ENCODE measurements at regions not wholly inside any gene's neighbourhood (a gene's known extent, or its start where the extent isn't known, plus 50 kb on each side); places are given as distances from the start of the nearest gene placed in this dataset.

GRCh38 chr2:129821445-129821844, 158.0 kb upstream of the RAB6C start:
- Histone ChIP-seq H3K9me3 (ENCODE audit: control insufficient read depth, insufficient read depth, low read depth, low read length) (no peaks in the 10 kb centered on the region), H3K9ac (ENCODE audit: insufficient read depth, low read length) (no peak overlapping the region), H3K79me2 (ENCODE audit: control insufficient read depth, insufficient read depth, low read length) (no peaks in the 10 kb centered on the region), H3K4me3 (replicated peaks in 1 of 4; ENCODE audit: control extremely low read depth in 1 of 4, insufficient read depth in 1 of 4, low read depth in 3 of 4, low read length in 4 of 4) (no peak overlapping the region), H3K27me3 (ENCODE audit: control insufficient read depth, insufficient read depth, low read length) (no peaks in the 10 kb centered on the region), H3K4me2 (ENCODE audit: extremely low read depth, insufficient read depth, low read length) (no peak overlapping the region), H3K27ac (ENCODE audit: insufficient read depth, low read length) (no peak overlapping the region), H2AFZ (ENCODE audit: low read length) (no peak overlapping the region), H3K4me1 (ENCODE audit: control insufficient read depth, extremely low read depth, insufficient read depth, low read length) (no peaks in the 10 kb centered on the region), H4K20me1 (ENCODE audit: control insufficient read depth, extremely low read depth, insufficient read depth, low read length) (no peaks in the 10 kb centered on the region), H3K36me3 (ENCODE audit: control insufficient read depth, insufficient read depth, low read length) (no peaks in the 10 kb centered on the region)
- TF ChIP-seq EZH2 (IDR thresholded peaks at IDR 0.05; ENCODE audit: low read length, missing control alignments) = no peak
- TF ChIP-seq, protein P1, sequence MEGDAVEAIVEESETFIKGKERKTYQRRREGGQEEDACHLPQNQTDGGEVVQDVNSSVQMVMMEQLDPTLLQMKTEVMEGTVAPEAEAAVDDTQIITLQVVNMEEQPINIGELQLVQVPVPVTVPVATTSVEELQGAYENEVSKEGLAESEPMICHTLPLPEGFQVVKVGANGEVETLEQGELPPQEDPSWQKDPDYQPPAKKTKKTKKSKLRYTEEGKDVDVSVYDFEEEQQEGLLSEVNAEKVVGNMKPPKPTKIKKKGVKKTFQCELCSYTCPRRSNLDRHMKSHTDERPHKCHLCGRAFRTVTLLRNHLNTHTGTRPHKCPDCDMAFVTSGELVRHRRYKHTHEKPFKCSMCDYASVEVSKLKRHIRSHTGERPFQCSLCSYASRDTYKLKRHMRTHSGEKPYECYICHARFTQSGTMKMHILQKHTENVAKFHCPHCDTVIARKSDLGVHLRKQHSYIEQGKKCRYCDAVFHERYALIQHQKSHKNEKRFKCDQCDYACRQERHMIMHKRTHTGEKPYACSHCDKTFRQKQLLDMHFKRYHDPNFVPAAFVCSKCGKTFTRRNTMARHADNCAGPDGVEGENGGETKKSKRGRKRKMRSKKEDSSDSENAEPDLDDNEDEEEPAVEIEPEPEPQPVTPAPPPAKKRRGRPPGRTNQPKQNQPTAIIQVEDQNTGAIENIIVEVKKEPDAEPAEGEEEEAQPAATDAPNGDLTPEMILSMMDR (conservative IDR thresholded peaks at IDR 0.05 in 1 of 2, IDR thresholded peaks at IDR 0.05 in 1 of 2; ENCODE audit: low read depth in 1 of 2, low read length in 2 of 2) = no peak
- no peak for DNase-seq (ENCODE audit: low read depth in 2 of 2)

DNA sequence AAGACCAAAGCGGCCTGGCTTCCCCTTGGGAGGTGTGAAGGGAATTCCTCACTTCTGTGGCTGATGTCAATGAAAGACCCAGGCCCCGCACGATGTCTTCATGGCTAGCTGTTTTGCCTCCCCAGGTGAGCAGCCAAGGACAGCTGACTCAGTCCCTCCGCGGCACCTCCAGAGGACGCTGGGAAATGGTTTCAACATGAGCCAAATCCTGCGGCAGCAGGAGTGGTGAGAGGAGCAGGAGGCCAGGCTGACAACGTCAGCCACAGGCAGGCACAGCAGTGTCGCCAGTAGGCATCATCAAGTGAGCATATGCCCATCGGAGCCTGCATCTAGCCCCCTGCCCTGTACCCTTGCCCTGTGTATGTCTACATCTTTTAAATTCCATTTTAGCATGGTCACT, 156.4 kb upstream of the RAB6C start:
- no peak for DNase-seq (ENCODE audit: low read depth in 2 of 2)
- Histone ChIP-seq H3K4me1 (ENCODE audit: control insufficient read depth, extremely low read depth, insufficient read depth, low read length) (no peaks in the 10 kb centered on the region), H3K9me3 (ENCODE audit: control insufficient read depth, insufficient read depth, low read depth, low read length) (no peaks in the 10 kb centered on the region), H4K20me1 (ENCODE audit: control insufficient read depth, extremely low read depth, insufficient read depth, low read length) (no peaks in the 10 kb centered on the region), H3K79me2 (ENCODE audit: control insufficient read depth, insufficient read depth, low read length) (no peaks in the 10 kb centered on the region), H2AFZ (ENCODE audit: low read length) (no peak overlapping the region), H3K9ac (ENCODE audit: insufficient read depth, low read length) (no peak overlapping the region), H3K4me3 (replicated peaks in 1 of 4; ENCODE audit: control extremely low read depth in 1 of 4, insufficient read depth in 1 of 4, low read depth in 3 of 4, low read length in 4 of 4) (no peak overlapping the region), H3K27me3 (ENCODE audit: control insufficient read depth, insufficient read depth, low read length) (no peaks in the 10 kb centered on the region), H3K4me2 (ENCODE audit: extremely low read depth, insufficient read depth, low read length) (no peak overlapping the region), H3K36me3 (ENCODE audit: control insufficient read depth, insufficient read depth, low read length) (no peaks in the 10 kb centered on the region), H3K27ac (ENCODE audit: insufficient read depth, low read length) (no peak overlapping the region)
- TF ChIP-seq, protein P1 (conservative IDR thresholded peaks at IDR 0.05 in 1 of 2, IDR thresholded peaks at IDR 0.05 in 1 of 2; ENCODE audit: low read depth in 1 of 2, low read length in 2 of 2) = no peak
- TF ChIP-seq EZH2 (IDR thresholded peaks at IDR 0.05; ENCODE audit: low read length, missing control alignments) = no peak

DNA sequence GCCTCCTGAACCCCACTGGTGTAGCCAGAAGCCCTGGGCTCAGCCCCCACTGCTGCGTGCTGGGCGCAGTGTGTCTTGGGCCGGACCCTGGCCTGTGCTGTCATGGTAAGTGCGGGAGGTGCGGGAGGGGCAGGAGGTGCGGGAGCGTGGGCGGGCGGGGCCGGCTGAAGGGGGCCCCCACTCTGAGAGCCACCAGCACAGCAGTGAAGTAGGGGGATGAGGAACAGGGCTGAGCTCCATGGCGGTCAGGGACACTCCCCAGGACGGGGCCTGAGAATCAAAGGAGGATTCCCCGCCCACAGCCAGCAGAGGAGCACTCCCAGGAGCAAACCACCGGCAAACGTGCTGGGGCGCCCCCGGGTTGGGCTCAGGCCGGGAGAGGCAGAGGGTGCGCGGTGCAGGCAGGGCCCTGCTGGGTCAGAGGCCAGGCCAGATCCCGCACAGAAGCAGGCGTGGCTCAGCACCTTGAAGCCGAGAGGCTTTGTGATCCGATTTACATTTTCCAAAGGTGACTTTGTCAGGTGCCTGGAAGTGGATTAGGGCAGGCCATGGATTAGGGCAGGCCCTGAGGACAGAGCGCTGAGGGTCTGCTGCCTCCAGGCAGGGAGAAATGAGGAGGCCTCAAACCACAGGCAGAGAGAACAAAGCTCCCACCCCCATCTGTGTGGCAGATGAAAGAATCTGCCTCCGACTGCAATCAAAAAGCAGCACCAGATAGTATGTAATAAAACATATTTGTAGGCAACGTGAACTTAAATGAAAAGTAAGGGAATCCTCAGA, 152.0 kb upstream of the RAB6C start:
- TF ChIP-seq EZH2 (IDR thresholded peaks at IDR 0.05; ENCODE audit: low read length, missing control alignments) = no peak
- TF ChIP-seq, protein P1 (conservative IDR thresholded peaks at IDR 0.05 in 1 of 2, IDR thresholded peaks at IDR 0.05 in 1 of 2; ENCODE audit: low read depth in 1 of 2, low read length in 2 of 2) = no peak
- H3K9me3 ChIP-seq (ENCODE audit: control insufficient read depth, insufficient read depth, low read depth, low read length) = no peaks in the 10 kb centered on the region
- H3K27me3 ChIP-seq (ENCODE audit: control insufficient read depth, insufficient read depth, low read length) = no peaks in the 10 kb centered on the region
- H3K4me2 ChIP-seq (ENCODE audit: extremely low read depth, insufficient read depth, low read length) = no peak overlapping the region
- no peaks in the 10 kb centered on the region for H3K36me3 ChIP-seq (ENCODE audit: control insufficient read depth, insufficient read depth, low read length)
- H4K20me1 ChIP-seq (ENCODE audit: control insufficient read depth, extremely low read depth, insufficient read depth, low read length) = no peaks in the 10 kb centered on the region
- H3K27ac ChIP-seq (ENCODE audit: insufficient read depth, low read length) = no peak overlapping the region
- H3K9ac ChIP-seq (ENCODE audit: insufficient read depth, low read length) = no peak overlapping the region
- H3K79me2 ChIP-seq (ENCODE audit: control insufficient read depth, insufficient read depth, low read length) = no peaks in the 10 kb centered on the region
- no peaks in the 10 kb centered on the region for H3K4me1 ChIP-seq (ENCODE audit: control insufficient read depth, extremely low read depth, insufficient read depth, low read length)
- DNase-seq (ENCODE audit: low read depth in 2 of 2) = no peak
- no peak overlapping the region for H2AFZ ChIP-seq (ENCODE audit: low read length)
- H3K4me3 ChIP-seq (replicated peaks in 1 of 4; ENCODE audit: control extremely low read depth in 1 of 4, insufficient read depth in 1 of 4, low read depth in 3 of 4, low read length in 4 of 4) = no peak overlapping the region
